ENCODE measurements at regions not wholly inside any gene's neighbourhood (a gene's known extent, or its start where the extent isn't known, plus 50 kb on each side); places are given as distances from the start of the nearest gene placed in this dataset.

GRCh38 chr2:240350006-240350355 lies 85.5 kb upstream of the GPC1 start:
- Histone ChIP-seq H3K79me2 (ENCODE audit: low read length) (no peaks in the 10 kb centered on the region), H3K36me3 (ENCODE audit: low read depth, low read length) (no peaks in the 10 kb centered on the region), H3K9ac (ENCODE audit: low read length) (no peak overlapping the region), H3K9me3 (ENCODE audit: low read length) (peaks cover 5% of the 10 kb centered on the region; the same call in 1 of the 2 replicates), H2AFZ (ENCODE audit: low read length) (no peak overlapping the region), H3K4me3 (ENCODE audit: low read length) (no peak overlapping the region), H3K4me1 (ENCODE audit: insufficient read depth, low read length) (no peaks in the 10 kb centered on the region), H3K9me2 (replicated peaks; ENCODE audit: low read length) (no peaks in the 10 kb centered on the region), H3K4me2 (ENCODE audit: low read length) (no peak overlapping the region), H4K20me1 (ENCODE audit: low read length) (no peaks in the 10 kb centered on the region), H3K27ac (ENCODE audit: low read length) (no peak overlapping the region), H3F3A (ENCODE audit: low read length, unreplicated experiment) (no peaks in the 10 kb centered on the region), H3K27me3 (ENCODE audit: low read length) (no peaks in the 10 kb centered on the region)
- CTCF ChIA-PET = no interaction called here
- POLR2A ChIA-PET (ENCODE audit: unreplicated experiment) = no interaction called here
- intact Hi-C loops (cut with micrococcal nuclease) = no loop called here
- no peak for DNase-seq
- no peak for ATAC-seq
- TF ChIP-seq CTCF (conservative IDR thresholded peaks at IDR 0.05; ENCODE audit: low read depth, low read length) (no peak), EZH2phosphoT487 (IDR thresholded peaks at IDR 0.05; ENCODE audit: borderline replicate concordance, low read length) (no peak), EZH2 (IDR thresholded peaks at IDR 0.05; ENCODE audit: low read length, unreplicated experiment) (no peak)
- BruUV-seq (replicated peaks) = no TSS peak

GRCh38 chr2:240350696-240351087 lies 84.8 kb upstream of the GPC1 start:
- Histone ChIP-seq H3K79me2 (ENCODE audit: low read length) (no peaks in the 10 kb centered on the region), H3K9me3 (ENCODE audit: low read length) (no peaks in the 10 kb centered on the region), H3F3A (ENCODE audit: low read length, unreplicated experiment) (no peaks in the 10 kb centered on the region), H3K27me3 (ENCODE audit: low read length) (no peaks in the 10 kb centered on the region), H4K20me1 (ENCODE audit: low read length) (no peaks in the 10 kb centered on the region), H2AFZ (ENCODE audit: low read length) (no peak overlapping the region), H3K9me2 (replicated peaks; ENCODE audit: low read length) (no peaks in the 10 kb centered on the region), H3K4me3 (ENCODE audit: low read length) (no peak overlapping the region), H3K36me3 (ENCODE audit: low read depth, low read length) (no peaks in the 10 kb centered on the region), H3K9ac (ENCODE audit: low read length) (no peak overlapping the region), H3K4me2 (ENCODE audit: low read length) (no peak overlapping the region), H3K4me1 (ENCODE audit: insufficient read depth, low read length) (no peaks in the 10 kb centered on the region), H3K27ac (ENCODE audit: low read length) (no peak overlapping the region)
- CTCF ChIA-PET = no interaction called here
- intact Hi-C loops (cut with micrococcal nuclease) = no loop called here
- DNase-seq = no peak
- TF ChIP-seq CTCF (conservative IDR thresholded peaks at IDR 0.05; ENCODE audit: low read depth, low read length) (no peak), EZH2phosphoT487 (IDR thresholded peaks at IDR 0.05; ENCODE audit: borderline replicate concordance, low read length) (no peak), EZH2 (IDR thresholded peaks at IDR 0.05; ENCODE audit: low read length, unreplicated experiment) (no peak)
- POLR2A ChIA-PET (ENCODE audit: unreplicated experiment) = no interaction called here
- no TSS peak for BruUV-seq (replicated peaks)
- no peak for ATAC-seq

GRCh38 chr2:240351088-240351741 lies 84.2 kb upstream of the GPC1 start:
- H2AFZ ChIP-seq (ENCODE audit: low read length) = no peak overlapping the region
- H3K9me3 ChIP-seq (ENCODE audit: low read length) = no peaks in the 10 kb centered on the region
- H3K27me3 ChIP-seq (ENCODE audit: low read length) = no peaks in the 10 kb centered on the region
- ATAC-seq (no peak), DNase-seq (no peak)
- H3K36me3 ChIP-seq (ENCODE audit: low read depth, low read length) = no peaks in the 10 kb centered on the region
- no peaks in the 10 kb centered on the region for H3K79me2 ChIP-seq (ENCODE audit: low read length)
- intact Hi-C loops (cut with micrococcal nuclease) = no loop called here
- CTCF ChIA-PET = no interaction called here
- POLR2A ChIA-PET (ENCODE audit: unreplicated experiment) = no interaction called here
- H3F3A ChIP-seq (ENCODE audit: low read length, unreplicated experiment) = no peaks in the 10 kb centered on the region
- no peaks in the 10 kb centered on the region for H3K9me2 ChIP-seq (replicated peaks; ENCODE audit: low read length)
- H4K20me1 ChIP-seq (ENCODE audit: low read length) = no peaks in the 10 kb centered on the region
- H3K9ac ChIP-seq (ENCODE audit: low read length) = no peak overlapping the region
- H3K4me3 ChIP-seq (ENCODE audit: low read length) = no peak overlapping the region
- TF ChIP-seq EZH2 (IDR thresholded peaks at IDR 0.05; ENCODE audit: low read length, unreplicated experiment) (no peak), EZH2phosphoT487 (IDR thresholded peaks at IDR 0.05; ENCODE audit: borderline replicate concordance, low read length) (no peak), CTCF (conservative IDR thresholded peaks at IDR 0.05; ENCODE audit: low read depth, low read length) (no peak)
- BruUV-seq (replicated peaks) = no TSS peak
- no peaks in the 10 kb centered on the region for H3K4me1 ChIP-seq (ENCODE audit: insufficient read depth, low read length)
- no peak overlapping the region for H3K4me2 ChIP-seq (ENCODE audit: low read length)
- no peak overlapping the region for H3K27ac ChIP-seq (ENCODE audit: low read length)
